HG03432 (cell line): ENCODE measurements at regions not wholly inside any gene's neighbourhood (a gene's known extent, or its start where the extent isn't known, plus 50 kb on each side); places are given as distances from the start of the nearest gene placed in this dataset.
"Not testable (repeated sequence)": the region's sequence is repeated elsewhere in the genome, so short reads cannot be mapped to it uniquely, and the experiment has no call there.

Source experiments
- ATAC-seq: cut with Tn5 transposase; IDR thresholded peaks from one replicate; pipeline ENCODE4 v1.9.1; 2021; ENCODE audit warnings: mild to moderate bottlenecking, moderate library complexity; ENCODE audit not compliant: unreplicated experiment

- ATAC-seq = no peak
Observed at GRCh38 chr9:7315746-7316145, 483.8 kb downstream of the DMAC1 start.

DNA sequence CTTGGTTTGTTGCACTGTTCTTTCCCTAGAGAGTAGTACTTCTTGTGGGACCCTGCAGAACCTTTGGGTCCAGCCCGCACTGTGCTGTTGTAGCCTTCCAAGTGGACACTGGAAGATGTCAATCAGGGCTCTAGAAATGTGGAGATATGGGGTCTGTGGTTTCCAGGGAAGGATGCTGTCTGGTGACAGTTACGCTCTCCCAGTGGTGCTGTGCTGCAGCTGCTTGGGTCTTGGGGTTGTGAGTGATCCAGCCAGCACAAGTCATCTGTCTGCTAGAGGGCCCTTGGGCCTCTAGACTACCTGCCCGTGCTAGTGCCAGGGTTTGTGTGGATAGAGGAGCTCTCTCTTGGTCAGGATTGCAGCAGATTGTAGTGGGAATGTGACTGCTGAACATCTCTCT lies 484.5 kb downstream of the DMAC1 start:
- no peak for ATAC-seq

- no peak for ATAC-seq
Observed at GRCh38 chr9:7313389-7313788, 486.2 kb downstream of the DMAC1 start.

- ATAC-seq = not testable (repeated sequence)
Observed at GRCh38 chr9:7309051-7309450, 490.5 kb downstream of the DMAC1 start.

DNA sequence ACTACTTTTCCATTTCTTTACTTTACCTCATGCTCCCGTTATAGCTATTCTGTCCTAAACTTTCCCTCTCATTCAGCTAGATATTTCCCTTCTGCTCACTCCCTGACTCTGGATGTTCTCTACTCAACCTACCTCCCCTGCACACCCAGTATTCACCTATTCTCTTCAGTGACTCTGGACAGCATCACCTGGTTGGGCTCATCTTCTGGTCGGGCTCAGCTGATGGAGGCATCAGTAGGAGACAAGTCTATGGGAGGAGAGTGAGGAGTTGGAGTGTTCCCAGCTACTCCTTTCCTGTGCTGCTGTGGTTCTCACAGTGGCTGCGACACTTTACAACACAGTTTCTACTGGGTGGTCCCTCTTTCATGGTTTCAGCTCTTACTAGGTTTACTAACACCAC lies 493.9 kb downstream of the DMAC1 start:
- no peak for ATAC-seq

GRCh38 chr9:7304627-7304995 lies 495.0 kb downstream of the DMAC1 start:
- no peak for ATAC-seq

GRCh38 chr9:7303907-7304626 lies 495.5 kb downstream of the DMAC1 start:
- ATAC-seq = no peak

GRCh38 chr9:7300484-7300883 lies 499.1 kb downstream of the DMAC1 start:
- peak; percentile 42 for ATAC-seq

GRCh38 chr9:7298123-7298522 lies 501.5 kb downstream of the DMAC1 start:
- peak; percentile 99 for ATAC-seq

DNA sequence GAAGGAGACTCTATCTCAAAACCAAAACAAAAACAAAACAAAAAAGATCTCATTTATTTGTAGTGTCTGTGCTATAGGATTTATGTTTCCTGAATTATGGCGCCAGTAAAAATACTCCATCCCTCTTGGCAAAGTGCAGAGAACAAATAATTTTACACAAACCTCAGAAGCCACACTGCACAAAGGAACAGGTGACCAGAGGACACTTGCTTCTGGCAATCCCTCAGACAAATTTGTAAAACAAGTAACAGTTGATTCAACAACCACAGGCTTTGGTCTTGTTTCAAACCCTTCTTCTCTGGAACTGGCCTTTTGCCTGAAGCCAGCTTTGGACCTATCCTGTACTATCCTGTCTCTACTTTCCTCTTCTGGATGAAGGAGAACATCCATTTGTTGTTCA lies 502.1 kb downstream of the DMAC1 start:
- no peak for ATAC-seq

DNA sequence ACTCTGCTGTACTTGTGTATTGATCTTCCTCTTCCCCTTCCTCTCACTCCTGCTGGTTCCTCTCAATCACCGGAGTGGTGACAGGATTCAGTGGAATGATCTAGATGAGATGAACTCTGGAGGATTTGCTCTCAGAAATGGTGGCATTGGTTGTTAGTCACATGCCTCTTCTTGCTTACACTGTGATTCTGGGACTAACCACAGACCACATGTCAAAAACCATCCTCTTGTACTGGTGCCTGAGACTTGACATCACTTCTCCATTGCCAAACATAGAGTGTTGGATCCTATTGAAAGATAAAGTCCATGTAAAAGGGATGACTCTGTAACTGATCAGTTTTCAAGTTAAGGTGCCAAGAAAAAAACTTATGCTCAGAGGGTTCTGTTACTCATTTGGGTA lies 506.5 kb downstream of the DMAC1 start:
- no peak for ATAC-seq

- ATAC-seq = peak; percentile 71
Observed at GRCh38 chr9:7289773-7290172, 509.8 kb downstream of the DMAC1 start.

DNA sequence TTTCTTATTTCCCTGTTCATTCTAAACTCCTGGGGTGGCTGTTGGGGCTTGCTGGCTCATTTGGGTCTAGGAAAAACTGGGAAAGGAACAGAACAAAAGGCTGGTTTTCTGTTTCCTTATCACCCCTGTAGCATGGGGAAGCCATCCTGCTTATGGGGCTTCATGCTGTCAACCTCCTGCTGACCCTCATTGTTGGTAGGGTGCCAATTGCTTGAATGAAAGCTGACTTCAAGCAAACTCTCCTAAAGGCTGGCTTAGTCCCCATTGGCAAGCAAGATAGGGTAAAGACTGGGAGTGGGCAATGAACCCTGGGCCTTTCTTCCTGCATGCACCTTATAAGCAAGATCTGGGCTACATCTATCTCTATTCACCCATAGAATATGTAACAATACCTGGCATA lies 511.6 kb downstream of the DMAC1 start:
- ATAC-seq = no peak

GRCh38 chr9:7287065-7287464 lies 512.5 kb downstream of the DMAC1 start:
- ATAC-seq = no peak

DNA sequence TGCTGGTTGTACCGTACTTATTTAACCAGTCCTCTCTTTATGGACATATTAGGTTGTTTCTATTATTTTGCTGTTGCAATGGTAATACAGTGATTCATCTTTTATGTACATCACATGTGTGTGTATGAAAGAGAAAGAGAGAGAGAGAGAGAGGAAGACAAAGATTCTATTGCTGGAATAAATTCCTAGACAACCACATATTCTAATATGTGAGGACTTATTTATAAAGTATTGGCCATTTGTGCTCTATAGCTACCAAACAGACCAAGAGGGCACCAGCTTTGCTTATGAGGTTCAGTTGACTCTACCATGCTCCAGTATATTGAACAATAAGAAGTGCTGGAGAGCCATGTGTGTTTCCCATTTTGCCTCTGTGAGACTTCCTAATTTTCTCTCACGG lies 513.5 kb downstream of the DMAC1 start:
- no peak for ATAC-seq

GRCh38 chr9:7285199-7285598 lies 514.4 kb downstream of the DMAC1 start:
- ATAC-seq = no peak

- no peak for ATAC-seq
Observed at GRCh38 chr9:7284517-7284916, 515.1 kb downstream of the DMAC1 start.

DNA sequence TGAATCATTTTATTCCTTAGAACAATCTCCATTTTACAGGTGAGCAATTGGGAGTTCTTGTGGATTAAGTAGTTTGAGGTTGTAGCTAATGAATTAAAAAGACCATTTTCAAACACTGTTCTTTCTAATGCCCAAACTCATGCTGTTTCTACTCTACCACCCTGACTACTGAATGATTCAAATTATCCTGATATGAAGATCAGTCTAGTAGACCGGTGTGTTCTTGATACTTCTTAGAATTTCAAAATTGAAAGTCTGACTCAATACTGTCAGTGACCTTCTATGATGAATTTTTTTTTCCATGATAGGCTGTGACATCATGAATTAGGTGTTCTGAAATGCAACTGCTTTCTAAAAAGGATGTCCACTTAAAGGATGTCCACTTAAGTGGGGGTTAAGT lies 515.5 kb downstream of the DMAC1 start:
- ATAC-seq = no peak

DNA sequence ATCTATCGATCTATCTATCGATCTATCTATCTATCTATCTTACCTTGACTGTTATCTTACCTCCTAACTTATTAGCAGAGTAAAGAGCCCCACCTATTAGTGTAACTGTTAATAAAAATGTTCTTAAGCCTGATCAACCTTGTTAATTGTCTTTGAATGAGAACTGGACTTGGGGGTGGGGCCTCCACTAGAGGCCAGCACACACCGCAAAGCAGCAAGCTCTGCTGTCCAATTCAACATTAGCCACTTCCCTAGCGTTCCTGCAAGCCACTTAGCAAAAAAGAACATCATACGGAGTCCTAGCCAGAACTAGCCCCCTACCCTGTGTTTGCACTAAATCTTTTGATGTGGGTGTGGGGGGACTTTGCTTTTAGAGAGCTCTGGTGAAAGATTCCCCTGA lies 515.8 kb downstream of the KDM4C start:
- no peak for ATAC-seq

GRCh38 chr9:7266911-7267595 lies 509.3 kb downstream of the KDM4C start:
- ATAC-seq = no peak

DNA sequence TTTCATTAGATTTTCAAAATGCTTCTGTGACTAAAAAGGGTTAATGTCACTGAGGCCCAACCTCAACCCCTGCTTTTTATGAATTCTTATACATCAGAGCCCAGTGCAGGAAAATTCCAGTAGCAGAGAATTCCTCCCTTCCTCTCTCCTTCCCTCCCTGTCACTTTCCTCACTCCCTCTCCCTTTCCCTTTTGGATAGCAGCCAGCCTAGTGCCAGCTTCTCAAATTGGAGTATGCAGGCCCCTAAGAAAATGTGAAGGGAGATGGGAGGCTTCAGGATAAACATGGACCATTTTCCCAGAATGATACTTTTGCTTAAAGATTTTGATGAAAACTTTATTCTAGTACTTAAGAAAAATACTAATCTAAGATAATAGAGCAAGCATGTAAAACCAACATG lies 507.4 kb downstream of the KDM4C start:
- no peak for ATAC-seq

DNA sequence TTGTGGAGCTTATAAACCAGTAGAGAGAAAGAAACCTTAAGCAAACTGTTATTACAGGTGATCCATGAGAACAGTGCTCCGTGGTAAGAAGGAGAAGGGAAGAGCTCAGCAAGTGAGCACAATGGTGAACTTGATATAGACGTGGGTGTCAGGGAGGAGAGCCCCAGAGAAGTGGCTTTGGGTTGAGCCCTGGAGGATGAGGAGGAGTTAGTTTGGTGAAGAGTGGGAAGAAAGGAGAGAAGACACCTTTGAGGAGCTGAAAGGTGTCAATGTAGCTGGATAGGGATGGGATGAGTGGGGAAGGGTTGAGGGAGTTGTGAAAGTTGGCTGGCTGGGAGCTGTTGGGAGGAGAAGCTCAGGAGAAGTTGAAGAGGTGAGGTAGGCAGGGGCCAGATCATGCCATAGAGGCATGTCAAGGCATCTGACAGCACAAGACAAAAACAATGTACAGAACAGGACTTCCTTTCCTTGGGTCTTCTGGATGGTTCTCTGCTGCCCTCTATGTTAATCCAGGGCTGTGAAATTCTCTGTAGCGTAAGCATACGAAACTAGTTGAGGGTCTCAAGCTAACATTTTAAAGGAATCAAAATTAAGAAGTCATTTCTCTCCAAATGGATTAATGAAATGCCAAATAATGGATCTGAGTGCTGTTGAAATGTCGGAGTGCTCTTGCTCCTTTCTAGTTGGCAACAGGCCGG lies 501.9 kb downstream of the KDM4C start:
- no peak for ATAC-seq
